HG02642 (cell line): ENCODE measurements at regions not wholly inside any gene's neighbourhood (a gene's known extent, or its start where the extent isn't known, plus 50 kb on each side); places are given as distances from the start of the nearest gene placed in this dataset.
A peak's percentile ranks its signal among the peaks of the same experiment; 100 is the strongest.

Experiments
- ATAC-seq: cut with Tn5 transposase; IDR thresholded peaks from one replicate; pipeline ENCODE4 v1.9.1; 2021; ENCODE audit warnings: mild to moderate bottlenecking; ENCODE audit not compliant: unreplicated experiment, poor library complexity

- ATAC-seq: no peak
These were observed 85.6 kb downstream of the PTTG1 start for GRCh38 chr5:160507221-160507721.

GRCh38 chr5:160508780-160509361, 87.2 kb downstream of the PTTG1 start:
- peak; percentile 80 for ATAC-seq

GRCh38 chr5:160511280-160511929, 89.8 kb downstream of the PTTG1 start:
- ATAC-seq: no peak
